NCI-H446 (cell line): ENCODE measurements at regions not wholly inside any gene's neighbourhood (a gene's known extent, or its start where the extent isn't known, plus 50 kb on each side); places are given as distances from the start of the nearest gene placed in this dataset.

Source experiments
- DNase-seq, 2 experiments: peaks; one replicate each; lab custom pipeline; 2025; lab: John Stamatoyannopoulos, UW

GRCh38 chr7:50209461-50210135 is 94.9 kb upstream of the IKZF1 start:
- no peak for DNase-seq

GRCh38 chr7:50208378-50208982 is 96.0 kb upstream of the IKZF1 start:
- no peak for DNase-seq

GRCh38 chr7:50207686-50208255 is 96.7 kb upstream of the IKZF1 start:
- no peak for DNase-seq

- no peak for DNase-seq
Observed at GRCh38 chr7:50207251-50207564, 97.3 kb upstream of the IKZF1 start.

GRCh38 chr7:50206453-50207250 is 97.9 kb upstream of the IKZF1 start:
- no peak for DNase-seq

GRCh38 chr7:50205011-50205410 is 99.5 kb upstream of the IKZF1 start:
- no peak for DNase-seq

- no peak for DNase-seq
Observed at GRCh38 chr7:50204581-50204980, 99.9 kb upstream of the IKZF1 start.

- DNase-seq, result no peak
Observed at GRCh38 chr7:50203521-50203920, 101.0 kb upstream of the IKZF1 start.

GRCh38 chr7:50202052-50202555 is 102.4 kb upstream of the IKZF1 start:
- DNase-seq, result no peak

- DNase-seq, result no peak
Observed at GRCh38 chr7:50199824-50200223, 104.7 kb upstream of the IKZF1 start.

- no peak for DNase-seq
Observed at GRCh38 chr7:50197549-50197948, 104.5 kb upstream of the ZPBP start.

- DNase-seq, result no peak
Observed at GRCh38 chr7:50196719-50197118, 103.7 kb upstream of the ZPBP start.

- peak; percentile 51 to 60 for DNase-seq
Observed at GRCh38 chr7:50190776-50191175, 97.7 kb upstream of the ZPBP start.

GRCh38 chr7:50189371-50189770 is 96.3 kb upstream of the ZPBP start:
- DNase-seq, result no peak

- DNase-seq, result no peak
Observed at GRCh38 chr7:50185951-50186682, 93.1 kb upstream of the ZPBP start.

GRCh38 chr7:50185208-50185607 is 92.2 kb upstream of the ZPBP start:
- DNase-seq, result no peak

GRCh38 chr7:50184271-50184990 is 91.4 kb upstream of the ZPBP start:
- no peak for DNase-seq

GRCh38 chr7:50182759-50183158 is 89.7 kb upstream of the ZPBP start:
- no peak for DNase-seq

GRCh38 chr7:50181081-50181480 is 88.0 kb upstream of the ZPBP start:
- no peak for DNase-seq

- DNase-seq, result no peak
Observed at GRCh38 chr7:50178166-50178565, 85.1 kb upstream of the ZPBP start.

- DNase-seq, result no peak
Observed at GRCh38 chr7:50174948-50175347, 81.9 kb upstream of the ZPBP start.
